Activated T-helper 2 cell treated with anti-CD3 and anti-CD28 coated beads, Interferon-gamma antibody, Interleukin-2, Interleukin-4, amounts not matched to agents 10 μg/mL and 5 μg/mL and 100 μg/mL, durations not matched to agents 14 hours and 24 hours and 36 hours (primary cell): ENCODE measurements at regions not wholly inside any gene's neighbourhood (a gene's known extent, or its start where the extent isn't known, plus 50 kb on each side); places are given as distances from the start of the nearest gene placed in this dataset.

Experiments used
- DNase-seq: peaks from one replicate; pipeline ENCODE4 v3.0.0; 2021; ENCODE audit warnings: low spot score
- H3K27ac Mint-ChIP-seq: one replicate; pipeline ENCODE4 v1.8.0; 2021; ENCODE audit warnings: mixed read lengths
- H3K27me3 Mint-ChIP-seq: one replicate; pipeline ENCODE4 v1.8.0; 2021; ENCODE audit warnings: low read depth, mixed read lengths
- H3K36me3 Mint-ChIP-seq: one replicate; pipeline ENCODE4 v1.8.0; 2021; ENCODE audit warnings: low read depth, mixed read lengths
- H3K4me1 Mint-ChIP-seq: one replicate; pipeline ENCODE4 v1.8.0; 2021; ENCODE audit warnings: low read depth, mixed read lengths
- H3K4me3 Mint-ChIP-seq: one replicate; pipeline ENCODE4 v1.8.0; 2021; ENCODE audit warnings: low read depth, mild to moderate bottlenecking, moderate library complexity, mixed read lengths
- H3K9me3 Mint-ChIP-seq: one replicate; pipeline ENCODE4 v1.8.0; 2021; ENCODE audit warnings: mixed read lengths
- intact Hi-C: fragments of 100-400 bp; cut with micrococcal nuclease; formaldehyde crosslinking; loops from one replicate; pipeline ENCODE4 v1.15.1; 2023

GRCh38 chr9:86749161-86749893 lies 198.0 kb downstream of the GAS1 start:
- Mint-ChIP-seq H3K27me3 (no peaks in the 10 kb centered on the region), H3K4me3 (no peak overlapping the region), H3K27ac (no peak overlapping the region), H3K36me3 (no peaks in the 10 kb centered on the region), H3K4me1 (no peaks in the 10 kb centered on the region), H3K9me3 (no peaks in the 10 kb centered on the region)
- no peak for DNase-seq
- intact Hi-C loops: no loop called here

DNA sequence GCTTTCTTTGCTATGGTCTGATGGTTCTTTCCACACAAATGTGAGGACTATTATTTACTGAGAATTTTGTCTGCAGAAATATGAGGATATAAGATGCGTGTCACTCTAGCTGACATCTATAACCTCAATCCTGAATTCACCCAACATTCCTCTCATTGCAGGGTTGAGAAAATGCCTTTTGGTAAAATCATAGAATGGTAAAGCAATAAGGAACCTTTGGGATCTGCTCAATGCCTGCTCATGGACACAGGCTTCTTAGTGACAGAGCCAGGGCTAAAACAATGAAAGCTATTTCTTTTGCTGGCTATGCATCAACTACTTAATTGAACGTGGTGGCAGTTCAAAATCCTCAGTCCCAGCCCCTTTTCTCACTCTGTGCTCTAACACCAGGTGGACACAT lies 199.6 kb downstream of the GAS1 start:
- H3K4me1 Mint-ChIP-seq: no peaks in the 10 kb centered on the region
- no peaks in the 10 kb centered on the region for H3K9me3 Mint-ChIP-seq
- H3K36me3 Mint-ChIP-seq: no peaks in the 10 kb centered on the region
- DNase-seq: no peak
- intact Hi-C loops: no loop called here
- H3K4me3 Mint-ChIP-seq: no peak overlapping the region
- no peaks in the 10 kb centered on the region for H3K27me3 Mint-ChIP-seq
- H3K27ac Mint-ChIP-seq: no peak overlapping the region

DNA sequence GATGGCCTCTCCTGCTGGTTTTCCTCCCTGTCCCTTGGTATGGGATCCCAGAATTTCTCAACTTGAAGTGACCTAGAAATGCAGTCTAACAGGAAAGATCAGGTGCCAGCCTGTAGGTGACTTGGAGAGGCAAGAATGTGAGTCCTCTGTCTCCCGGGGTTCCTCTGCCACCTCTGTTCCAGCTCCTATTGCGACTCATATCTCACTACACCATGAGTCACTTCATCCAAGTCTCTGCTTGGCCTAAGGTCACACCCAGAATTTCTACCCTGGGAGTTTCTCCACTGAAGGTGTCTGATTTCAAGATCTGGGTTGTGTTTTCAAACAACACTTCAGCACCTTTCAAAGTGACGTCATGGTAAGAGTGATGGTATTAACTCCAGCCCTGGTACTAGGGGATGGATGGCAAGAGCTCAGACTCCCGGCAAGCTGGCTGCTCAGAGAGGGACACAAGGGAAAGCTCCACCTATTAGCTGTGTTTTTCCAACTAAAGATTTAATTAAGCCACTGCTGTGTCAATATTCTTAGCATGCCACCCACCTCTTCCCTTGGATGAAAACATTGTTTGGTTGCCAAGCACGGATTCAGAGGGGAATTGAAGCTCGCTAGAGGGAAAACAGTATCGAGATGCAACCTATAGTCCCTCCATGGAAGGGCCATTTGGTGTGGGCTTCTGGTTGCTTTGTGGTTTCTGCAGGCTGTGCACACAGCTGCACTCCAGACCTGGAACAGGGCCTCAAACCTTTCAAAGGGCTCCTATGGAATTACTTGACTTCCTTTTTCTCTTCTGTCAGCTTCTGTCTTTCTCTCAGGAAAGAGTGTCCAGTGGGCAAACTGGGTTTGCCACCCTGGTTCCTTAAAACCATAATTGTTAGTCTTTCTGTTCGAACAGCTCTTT lies 205.7 kb downstream of the GAS1 start:
- intact Hi-C loops: no loop called here
- Mint-ChIP-seq H3K27ac (no peak overlapping the region), H3K27me3 (no peaks in the 10 kb centered on the region), H3K4me3 (no peak overlapping the region), H3K9me3 (no peaks in the 10 kb centered on the region), H3K36me3 (no peaks in the 10 kb centered on the region), H3K4me1 (no peaks in the 10 kb centered on the region)
- no peak for DNase-seq

DNA sequence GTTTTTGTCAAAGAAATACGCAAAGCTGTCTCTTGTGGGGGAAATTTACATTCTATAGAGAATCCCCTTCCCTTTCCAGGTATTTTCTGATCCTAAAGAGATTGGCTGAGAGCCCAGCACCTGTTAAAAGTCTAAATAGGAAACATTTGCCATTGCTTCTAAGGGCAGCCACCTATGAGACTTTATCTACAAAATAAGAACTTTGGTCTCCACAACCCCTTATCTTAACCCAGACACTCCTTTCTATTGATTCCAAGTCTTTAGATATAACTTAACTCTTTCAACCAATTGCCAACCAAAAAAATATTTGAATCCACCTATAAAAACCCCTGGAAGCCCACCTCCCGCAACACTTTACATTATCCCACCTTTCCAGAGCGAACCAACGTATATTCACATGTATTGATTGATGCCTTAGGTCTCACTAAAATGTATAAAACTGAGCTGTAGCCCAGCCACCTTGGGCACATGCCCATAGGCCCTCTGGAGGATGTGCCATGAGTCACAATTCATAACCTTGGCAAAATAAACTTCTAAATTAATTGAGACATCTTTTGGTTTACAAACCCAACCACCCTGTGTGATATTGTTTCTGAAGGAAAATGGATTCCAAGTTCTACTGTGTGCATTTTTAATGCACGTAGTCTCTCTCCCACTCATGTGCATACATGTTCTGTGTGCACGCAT lies 211.4 kb downstream of the GAS1 start:
- Mint-ChIP-seq H3K27me3 (no peaks in the 10 kb centered on the region), H3K4me1 (no peaks in the 10 kb centered on the region), H3K36me3 (no peaks in the 10 kb centered on the region), H3K9me3 (no peaks in the 10 kb centered on the region), H3K27ac (no peak overlapping the region), H3K4me3 (no peak overlapping the region)
- no peak for DNase-seq
- intact Hi-C loops: no loop called here

DNA sequence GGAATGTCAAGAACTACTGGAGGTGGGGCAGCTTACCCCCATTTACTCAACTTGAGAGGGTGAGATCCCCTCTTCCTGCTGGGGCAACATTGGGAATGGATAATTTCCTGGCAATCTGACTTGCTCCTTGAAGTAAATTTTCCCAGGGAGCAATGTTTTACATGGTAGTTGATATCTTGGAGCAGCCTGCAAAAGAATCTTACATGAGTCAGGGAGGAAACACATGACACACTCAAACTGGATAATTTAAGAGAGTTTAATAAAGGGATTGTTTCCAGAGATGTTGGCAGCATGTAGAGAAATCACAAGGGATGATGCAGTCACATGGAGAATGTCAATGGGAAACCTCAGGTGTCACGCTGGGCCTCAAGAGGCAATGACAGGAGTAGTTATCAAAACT lies 212.5 kb downstream of the GAS1 start:
- H3K36me3 Mint-ChIP-seq: no peaks in the 10 kb centered on the region
- H3K4me3 Mint-ChIP-seq: no peak overlapping the region
- intact Hi-C loops: no loop called here
- H3K9me3 Mint-ChIP-seq: no peaks in the 10 kb centered on the region
- DNase-seq: no peak
- H3K4me1 Mint-ChIP-seq: no peaks in the 10 kb centered on the region
- no peak overlapping the region for H3K27ac Mint-ChIP-seq
- no peaks in the 10 kb centered on the region for H3K27me3 Mint-ChIP-seq

DNA sequence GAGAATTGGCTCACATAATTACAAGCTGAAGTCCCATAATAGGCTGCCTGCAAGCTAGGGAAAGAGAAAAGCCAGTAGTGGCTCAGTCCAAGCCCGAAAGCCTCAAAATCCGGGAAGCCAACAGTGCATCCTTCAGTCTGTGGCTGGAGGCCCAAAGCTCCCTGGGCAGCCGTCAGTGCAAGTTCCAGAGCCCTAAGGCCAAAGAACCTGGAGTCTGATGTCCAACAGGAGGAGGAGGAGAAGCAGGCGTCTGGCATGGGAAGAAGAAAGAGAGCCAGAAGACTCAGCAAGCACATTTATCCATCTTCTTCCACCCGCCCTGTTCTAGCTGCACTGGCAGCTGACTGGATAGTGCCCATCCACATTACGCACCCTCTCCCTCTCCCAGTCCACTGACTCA lies 213.4 kb downstream of the GAS1 start:
- Mint-ChIP-seq H3K27me3 (no peaks in the 10 kb centered on the region), H3K4me3 (no peak overlapping the region), H3K9me3 (no peaks in the 10 kb centered on the region), H3K36me3 (no peaks in the 10 kb centered on the region), H3K27ac (no peak overlapping the region), H3K4me1 (no peaks in the 10 kb centered on the region)
- DNase-seq: no peak
- intact Hi-C loops: no loop called here

- H3K27ac Mint-ChIP-seq: no peak overlapping the region
- DNase-seq: no peak
- intact Hi-C loops: no loop called here
- H3K27me3 Mint-ChIP-seq: no peaks in the 10 kb centered on the region
- no peaks in the 10 kb centered on the region for H3K36me3 Mint-ChIP-seq
- no peak overlapping the region for H3K4me3 Mint-ChIP-seq
- H3K4me1 Mint-ChIP-seq: no peaks in the 10 kb centered on the region
- H3K9me3 Mint-ChIP-seq: no peaks in the 10 kb centered on the region
Measured at GRCh38 chr9:86732514-86733171, 214.7 kb downstream of the GAS1 start.

GRCh38 chr9:86731511-86732063 lies 215.7 kb downstream of the GAS1 start:
- H3K4me3 Mint-ChIP-seq: no peak overlapping the region
- no peaks in the 10 kb centered on the region for H3K36me3 Mint-ChIP-seq
- no peaks in the 10 kb centered on the region for H3K27me3 Mint-ChIP-seq
- no peaks in the 10 kb centered on the region for H3K4me1 Mint-ChIP-seq
- no peak for DNase-seq
- no peak overlapping the region for H3K27ac Mint-ChIP-seq
- intact Hi-C loops: no loop called here
- H3K9me3 Mint-ChIP-seq: no peaks in the 10 kb centered on the region

DNA sequence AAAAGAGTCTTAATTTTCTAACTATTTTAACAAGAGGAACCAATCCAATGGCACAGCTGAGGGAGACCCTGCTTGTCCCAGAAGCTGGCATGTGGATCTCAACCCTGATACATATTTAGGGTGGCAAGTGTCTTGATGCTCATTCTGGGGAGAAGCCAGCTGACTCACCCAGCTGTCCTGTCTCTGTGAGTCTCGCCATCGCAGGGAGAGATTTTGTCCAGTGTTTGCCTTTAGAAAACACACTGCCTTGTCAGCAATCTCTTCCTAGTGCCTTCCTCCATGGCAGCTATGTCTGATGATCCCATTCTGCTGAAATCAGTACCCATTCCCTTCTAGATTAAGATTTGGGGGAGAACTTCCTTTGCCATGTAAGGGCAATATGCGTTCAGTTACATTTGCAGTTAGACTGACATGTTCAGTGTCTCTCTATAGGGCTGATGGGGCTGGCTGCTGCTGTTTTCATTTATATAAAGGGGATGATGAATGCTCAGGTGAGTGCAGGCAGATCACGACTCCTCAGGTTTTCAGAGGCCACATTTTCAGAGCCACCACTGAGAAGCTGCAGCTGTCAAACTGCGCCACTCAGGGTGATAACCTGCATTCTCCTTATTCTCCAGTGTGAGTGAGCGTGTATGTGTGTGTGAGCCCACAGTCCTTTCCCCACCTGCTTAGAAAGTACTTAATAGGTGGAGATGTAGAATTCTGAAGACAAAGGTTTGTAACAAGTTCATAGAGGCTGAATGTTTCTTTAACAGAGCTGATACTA lies 217.0 kb downstream of the GAS1 start:
- Mint-ChIP-seq H3K4me1 (no peaks in the 10 kb centered on the region), H3K4me3 (no peak overlapping the region)

DNA sequence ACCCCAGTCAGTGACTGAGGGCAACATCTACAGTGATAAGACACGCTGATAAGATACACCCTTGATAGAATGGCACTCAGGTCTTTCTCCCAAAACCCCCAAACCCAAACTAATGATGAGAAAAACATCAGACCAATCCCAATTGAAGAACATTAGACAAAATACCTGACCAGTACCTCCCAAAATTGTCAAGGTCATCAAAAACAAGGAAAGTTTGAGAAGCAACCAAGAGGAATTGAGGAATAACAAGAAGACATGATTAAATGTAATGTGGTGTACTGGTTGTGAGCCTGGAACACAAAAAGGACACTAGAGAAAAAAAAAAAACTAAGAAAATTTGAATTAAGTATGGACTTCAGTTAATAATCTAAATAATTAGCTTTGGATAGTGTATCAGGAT lies 222.8 kb downstream of the GAS1 start:
- Mint-ChIP-seq H3K4me3 (no peak overlapping the region), H3K27me3 (peaks cover 2% of the 10 kb centered on the region), H3K4me1 (no peaks in the 10 kb centered on the region), H3K27ac (no peak overlapping the region), H3K9me3 (no peaks in the 10 kb centered on the region), H3K36me3 (no peaks in the 10 kb centered on the region)
- no peak for DNase-seq
- intact Hi-C loops: no loop called here

More for the DNA sequence above, 217.0 kb downstream of the GAS1 start:
- Mint-ChIP-seq H3K9me3 (no peaks in the 10 kb centered on the region), H3K27me3 (no peaks in the 10 kb centered on the region), H3K27ac (no peak overlapping the region), H3K36me3 (no peaks in the 10 kb centered on the region)
- intact Hi-C loops: no loop called here
- no peak for DNase-seq

DNA sequence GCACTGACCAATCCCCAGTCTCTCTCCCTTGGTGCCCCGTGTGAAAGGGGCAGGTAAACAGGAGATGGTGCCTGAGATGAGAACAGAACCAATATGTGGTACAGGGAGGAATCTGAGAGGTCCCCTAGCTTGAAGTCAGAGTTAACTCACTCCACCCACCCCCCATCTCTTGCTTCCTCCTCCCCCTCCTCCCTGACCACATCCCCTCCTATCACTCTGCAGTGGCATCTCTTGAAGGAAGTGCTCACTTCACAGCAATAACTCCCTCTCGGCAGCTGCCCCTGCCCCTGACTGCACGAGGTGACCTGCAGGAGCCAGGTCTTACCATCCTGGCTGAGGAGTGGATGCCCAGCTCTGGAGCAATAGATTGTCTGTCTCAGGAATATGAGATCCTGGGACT lies 224.0 kb downstream of the GAS1 start:
- intact Hi-C loops: no loop called here

GRCh38 chr9:86722706-86723075 lies 224.6 kb downstream of the GAS1 start:
- H3K36me3 Mint-ChIP-seq: no peaks in the 10 kb centered on the region
- H3K9me3 Mint-ChIP-seq: no peaks in the 10 kb centered on the region
- no peak overlapping the region for H3K27ac Mint-ChIP-seq
- intact Hi-C loops: no loop called here
- no peak for DNase-seq
- peaks cover 2% of the 10 kb centered on the region for H3K27me3 Mint-ChIP-seq
- no peak overlapping the region for H3K4me3 Mint-ChIP-seq
- no peaks in the 10 kb centered on the region for H3K4me1 Mint-ChIP-seq

More for the DNA sequence above, 224.0 kb downstream of the GAS1 start:
- Mint-ChIP-seq H3K27ac (no peak overlapping the region), H3K9me3 (no peaks in the 10 kb centered on the region), H3K4me3 (no peak overlapping the region), H3K4me1 (no peaks in the 10 kb centered on the region), H3K27me3 (peaks cover 2% of the 10 kb centered on the region), H3K36me3 (no peaks in the 10 kb centered on the region)
- DNase-seq: no peak
